SKM-1 (cell line): ENCODE measurements at regions not wholly inside any gene's neighbourhood (a gene's known extent, or its start where the extent isn't known, plus 50 kb on each side); places are given as distances from the start of the nearest gene placed in this dataset.

Source experiments
- DNase-seq: peaks from one replicate; lab custom pipeline; 2025; ENCODE audit not compliant: unreplicated experiment; lab: John Stamatoyannopoulos, UW

GRCh38 chr18:27412556-27412955 is 227.4 kb upstream of the CHST9 start:
- no peak for DNase-seq

GRCh38 chr18:27411911-27412310 is 226.8 kb upstream of the CHST9 start:
- DNase-seq, result no peak

- DNase-seq, result no peak
These were observed 225.9 kb upstream of the CHST9 start for GRCh38 chr18:27411013-27411412.

GRCh38 chr18:27404855-27405254 is 219.7 kb upstream of the CHST9 start:
- DNase-seq, result no peak

- DNase-seq, result no peak
These were observed 214.9 kb upstream of the CHST9 start for GRCh38 chr18:27400001-27400400.

- no peak for DNase-seq
These were observed 210.6 kb upstream of the CHST9 start for GRCh38 chr18:27395752-27396151.

- no peak for DNase-seq
These were observed 209.6 kb upstream of the CHST9 start for GRCh38 chr18:27394687-27395086.

GRCh38 chr18:27382567-27383216 is 197.6 kb upstream of the CHST9 start:
- DNase-seq, result no peak

GRCh38 chr18:27378431-27379095 is 193.5 kb upstream of the CHST9 start:
- DNase-seq, result no peak

- no peak for DNase-seq
These were observed 192.1 kb upstream of the CHST9 start for GRCh38 chr18:27377251-27377650.

- DNase-seq, result no peak
These were observed 187.3 kb upstream of the CHST9 start for GRCh38 chr18:27372386-27372785.

GRCh38 chr18:27366665-27367064 is 181.6 kb upstream of the CHST9 start:
- no peak for DNase-seq

- no peak for DNase-seq
These were observed 181.0 kb upstream of the CHST9 start for GRCh38 chr18:27366151-27366550.

GRCh38 chr18:27363872-27364271 is 178.8 kb upstream of the CHST9 start:
- peak; percentile 12 for DNase-seq

GRCh38 chr18:27361477-27361876 is 176.4 kb upstream of the CHST9 start:
- DNase-seq, result no peak

- no peak for DNase-seq
These were observed 170.2 kb upstream of the CHST9 start for GRCh38 chr18:27355308-27355707.

GRCh38 chr18:27353273-27353672 is 168.2 kb upstream of the CHST9 start:
- no peak for DNase-seq

GRCh38 chr18:27349284-27349882 is 164.3 kb upstream of the CHST9 start:
- DNase-seq, result no peak

- DNase-seq, result no peak
These were observed 146.5 kb upstream of the CHST9 start for GRCh38 chr18:27331606-27332005.

GRCh38 chr18:27314996-27315395 is 129.9 kb upstream of the CHST9 start:
- DNase-seq, result no peak

- no peak for DNase-seq
These were observed 128.6 kb upstream of the CHST9 start for GRCh38 chr18:27313678-27314077.

- no peak for DNase-seq
These were observed 127.7 kb upstream of the CHST9 start for GRCh38 chr18:27312853-27313252.

- DNase-seq, result no peak
These were observed 127.0 kb upstream of the CHST9 start for GRCh38 chr18:27312153-27312552.
